ENCODE measurements at regions not wholly inside any gene's neighbourhood (a gene's known extent, or its start where the extent isn't known, plus 50 kb on each side); places are given as distances from the start of the nearest gene placed in this dataset.

- Mint-ChIP-seq H3K27me3 (ENCODE audit: low read depth in 3 of 3) (no peaks in the 10 kb centered on the region), H3K36me3 (no peaks in the 10 kb centered on the region), H3K4me1 (no peaks in the 10 kb centered on the region), H3K9me3 (peaks cover 8 to 33% (median 21%) of the 10 kb centered on the region in 6 donors), H3K27ac (no peak overlapping the region), H3K4me3 (no peak overlapping the region)
- no peak for DNase-seq
Observed at GRCh38 chr6:147930745-147931144, 411.9 kb upstream of the SASH1 start.

GRCh38 chr6:147933224-147933623 is 409.4 kb upstream of the SASH1 start:
- no peaks in the 10 kb centered on the region for H3K27me3 Mint-ChIP-seq (ENCODE audit: low read depth in 3 of 3)
- DNase-seq = no peak
- H3K36me3 Mint-ChIP-seq = no peaks in the 10 kb centered on the region
- no peak overlapping the region for H3K4me3 Mint-ChIP-seq
- H3K27ac Mint-ChIP-seq = no peak overlapping the region
- H3K9me3 Mint-ChIP-seq = peaks cover 6 to 31% (median 11%) of the 10 kb centered on the region in 6 donors
- H3K4me1 Mint-ChIP-seq = no peaks in the 10 kb centered on the region

GRCh38 chr6:147935656-147936055 is 407.0 kb upstream of the SASH1 start:
- H3K27me3 Mint-ChIP-seq (ENCODE audit: low read depth in 3 of 3) = no peaks in the 10 kb centered on the region
- DNase-seq = no peak
- no peak overlapping the region for H3K4me3 Mint-ChIP-seq
- H3K27ac Mint-ChIP-seq = no peak overlapping the region
- no peaks in the 10 kb centered on the region for H3K36me3 Mint-ChIP-seq
- peaks cover 2 to 25% (median 8%) of the 10 kb centered on the region in 6 donors for H3K9me3 Mint-ChIP-seq
- H3K4me1 Mint-ChIP-seq = no peaks in the 10 kb centered on the region

- DNase-seq = no peak
- Mint-ChIP-seq H3K4me3 (no peak overlapping the region), H3K27me3 (ENCODE audit: low read depth in 3 of 3) (no peaks in the 10 kb centered on the region), H3K9me3 (peaks cover 0 to 24% (median 6%) of the 10 kb centered on the region in 6 donors), H3K4me1 (no peaks in the 10 kb centered on the region), H3K27ac (no peak overlapping the region), H3K36me3 (no peaks in the 10 kb centered on the region)
Observed at GRCh38 chr6:147936703-147937470, 405.8 kb upstream of the SASH1 start.

GRCh38 chr6:147941143-147941542 is 401.5 kb upstream of the SASH1 start:
- Mint-ChIP-seq H3K36me3 (no peaks in the 10 kb centered on the region), H3K4me3 (no peak overlapping the region), H3K27ac (no peak overlapping the region), H3K27me3 (ENCODE audit: low read depth in 3 of 3) (peaks cover 0 to 2% (median 0%) of the 10 kb centered on the region in 3 donors), H3K4me1 (no peaks in the 10 kb centered on the region), H3K9me3 (peaks cover 9 to 33% (median 15%) of the 10 kb centered on the region in 6 donors)
- DNase-seq = no peak

- DNase-seq = no peak
- Mint-ChIP-seq H3K4me1 (no peaks in the 10 kb centered on the region), H3K36me3 (no peaks in the 10 kb centered on the region), H3K4me3 (no peak overlapping the region), H3K27ac (no peak overlapping the region), H3K9me3 (peaks cover 9 to 28% (median 15%) of the 10 kb centered on the region in 6 donors), H3K27me3 (ENCODE audit: low read depth in 3 of 3) (peaks cover 0 to 2% (median 0%) of the 10 kb centered on the region in 3 donors)
Observed at GRCh38 chr6:147942363-147942762, 400.3 kb upstream of the SASH1 start.

- Mint-ChIP-seq H3K27me3 (ENCODE audit: low read depth in 3 of 3) (peaks cover 0 to 2% (median 0%) of the 10 kb centered on the region in 3 donors), H3K36me3 (no peaks in the 10 kb centered on the region), H3K4me3 (no peak overlapping the region), H3K27ac (no peak overlapping the region), H3K9me3 (peaks cover 9 to 28% (median 15%) of the 10 kb centered on the region in 6 donors), H3K4me1 (no peaks in the 10 kb centered on the region)
- no peak for DNase-seq
Observed at GRCh38 chr6:147944122-147944521, 398.5 kb upstream of the SASH1 start.

- DNase-seq = no peak
- Mint-ChIP-seq H3K4me1 (no peaks in the 10 kb centered on the region), H3K27ac (no peak overlapping the region), H3K4me3 (no peak overlapping the region), H3K36me3 (no peaks in the 10 kb centered on the region), H3K9me3 (peaks cover 6 to 42% (median 16%) of the 10 kb centered on the region in 6 donors), H3K27me3 (ENCODE audit: low read depth in 3 of 3) (peaks cover 0 to 3% (median 2%) of the 10 kb centered on the region in 3 donors)
Observed at GRCh38 chr6:147947521-147947920, 395.1 kb upstream of the SASH1 start.

GRCh38 chr6:147949981-147950622 is 392.5 kb upstream of the SASH1 start:
- H3K27ac Mint-ChIP-seq = no peak overlapping the region
- peaks cover 0 to 2% (median 2%) of the 10 kb centered on the region in 3 donors for H3K27me3 Mint-ChIP-seq (ENCODE audit: low read depth in 3 of 3)
- DNase-seq = no peak
- H3K9me3 Mint-ChIP-seq = peaks cover 0 to 27% (median 4%) of the 10 kb centered on the region in 6 donors
- no peaks in the 10 kb centered on the region for H3K4me1 Mint-ChIP-seq
- H3K36me3 Mint-ChIP-seq = no peaks in the 10 kb centered on the region
- H3K4me3 Mint-ChIP-seq = no peak overlapping the region

- Mint-ChIP-seq H3K27ac (no peak overlapping the region), H3K9me3 (peaks cover 0 to 23% (median 4%) of the 10 kb centered on the region in 6 donors), H3K4me3 (no peak overlapping the region), H3K36me3 (no peaks in the 10 kb centered on the region), H3K27me3 (ENCODE audit: low read depth in 3 of 3) (peaks cover 0 to 2% (median 1%) of the 10 kb centered on the region in 3 donors), H3K4me1 (no peaks in the 10 kb centered on the region)
- DNase-seq = no peak
Observed at GRCh38 chr6:147950623-147950987, 392.0 kb upstream of the SASH1 start.

GRCh38 chr6:147951726-147952125 is 390.9 kb upstream of the SASH1 start:
- Mint-ChIP-seq H3K4me1 (no peaks in the 10 kb centered on the region), H3K9me3 (peaks cover 0 to 22% (median 3%) of the 10 kb centered on the region in 6 donors), H3K27ac (no peak overlapping the region), H3K36me3 (no peaks in the 10 kb centered on the region), H3K4me3 (no peak overlapping the region), H3K27me3 (ENCODE audit: low read depth in 3 of 3) (peaks cover 0 to 2% (median 1%) of the 10 kb centered on the region in 3 donors)
- DNase-seq = no peak

- H3K4me3 Mint-ChIP-seq = no peak overlapping the region
- no peaks in the 10 kb centered on the region for H3K4me1 Mint-ChIP-seq
- no peak for DNase-seq
- no peak overlapping the region for H3K27ac Mint-ChIP-seq
- H3K9me3 Mint-ChIP-seq = peaks cover 0 to 9% (median 3%) of the 10 kb centered on the region in 6 donors
- peaks cover 0 to 3% (median 1%) of the 10 kb centered on the region in 3 donors for H3K27me3 Mint-ChIP-seq (ENCODE audit: low read depth in 3 of 3)
- no peaks in the 10 kb centered on the region for H3K36me3 Mint-ChIP-seq
Observed at GRCh38 chr6:147954938-147955337, 387.7 kb upstream of the SASH1 start.

GRCh38 chr6:147958683-147959082 is 384.0 kb upstream of the SASH1 start:
- Mint-ChIP-seq H3K4me1 (no peaks in the 10 kb centered on the region), H3K27ac (no peak overlapping the region), H3K4me3 (no peak overlapping the region), H3K27me3 (ENCODE audit: low read depth in 3 of 3) (peaks cover 0 to 4% (median 0%) of the 10 kb centered on the region in 3 donors), H3K9me3 (peaks cover 0 to 5% (median 1%) of the 10 kb centered on the region in 6 donors), H3K36me3 (no peaks in the 10 kb centered on the region)
- no peak for DNase-seq

GRCh38 chr6:147961481-147962141 is 381.0 kb upstream of the SASH1 start:
- peaks cover 0 to 4% (median 0%) of the 10 kb centered on the region in 3 donors for H3K27me3 Mint-ChIP-seq (ENCODE audit: low read depth in 3 of 3)
- peaks cover 2 to 7% (median 6%) of the 10 kb centered on the region in 6 donors for H3K9me3 Mint-ChIP-seq
- no peaks in the 10 kb centered on the region for H3K4me1 Mint-ChIP-seq
- H3K27ac Mint-ChIP-seq = no peak overlapping the region
- no peak for DNase-seq
- H3K4me3 Mint-ChIP-seq = no peak overlapping the region
- no peaks in the 10 kb centered on the region for H3K36me3 Mint-ChIP-seq

All from immature natural killer cell (primary cell).